HG03139 (cell line): ENCODE measurements at regions not wholly inside any gene's neighbourhood (a gene's known extent, or its start where the extent isn't known, plus 50 kb on each side); places are given as distances from the start of the nearest gene placed in this dataset.

Experiments used
- ATAC-seq: cut with Tn5 transposase; IDR thresholded peaks from one replicate; pipeline ENCODE4 v1.9.1; 2021; ENCODE audit not compliant: unreplicated experiment

- ATAC-seq = no peak
These were observed 288.1 kb downstream of the GADD45G start for GRCh38 chr9:89892920-89893319.

- ATAC-seq = no peak
These were observed 289.1 kb downstream of the GADD45G start for GRCh38 chr9:89893886-89894285.

- no peak for ATAC-seq
These were observed 292.1 kb downstream of the GADD45G start for GRCh38 chr9:89896806-89897340.

GRCh38 chr9:89899573-89899972, 294.8 kb downstream of the GADD45G start:
- ATAC-seq = no peak

GRCh38 chr9:89901920-89902319, 297.1 kb downstream of the GADD45G start:
- no peak for ATAC-seq

- ATAC-seq = no peak
These were observed 297.8 kb downstream of the GADD45G start for GRCh38 chr9:89902450-89903140.

- ATAC-seq = no peak
These were observed 298.3 kb downstream of the GADD45G start for GRCh38 chr9:89903141-89903475.

GRCh38 chr9:89905606-89906338, 301.0 kb downstream of the GADD45G start:
- no peak for ATAC-seq

GRCh38 chr9:89911721-89912604, 307.2 kb downstream of the GADD45G start:
- ATAC-seq = no peak

- ATAC-seq = no peak
These were observed 307.8 kb downstream of the GADD45G start for GRCh38 chr9:89912605-89912953.

GRCh38 chr9:89915187-89915586, 310.4 kb downstream of the GADD45G start:
- ATAC-seq = no peak

- ATAC-seq = no peak
These were observed 311.3 kb downstream of the GADD45G start for GRCh38 chr9:89916001-89916597.

- no peak for ATAC-seq
These were observed 313.0 kb downstream of the GADD45G start for GRCh38 chr9:89917861-89918260.

- no peak for ATAC-seq
These were observed 314.4 kb downstream of the GADD45G start for GRCh38 chr9:89919171-89919681.

GRCh38 chr9:89920131-89920530, 315.3 kb downstream of the GADD45G start:
- no peak for ATAC-seq

GRCh38 chr9:89920951-89921350, 316.1 kb downstream of the GADD45G start:
- no peak for ATAC-seq

- ATAC-seq = no peak
These were observed 317.3 kb downstream of the GADD45G start for GRCh38 chr9:89922099-89922498.

GRCh38 chr9:89923174-89923573, 318.4 kb downstream of the GADD45G start:
- no peak for ATAC-seq

GRCh38 chr9:89923961-89924504, 319.2 kb downstream of the GADD45G start:
- no peak for ATAC-seq

GRCh38 chr9:89924611-89925010, 319.8 kb downstream of the GADD45G start:
- ATAC-seq = no peak

- ATAC-seq = no peak
These were observed 321.4 kb downstream of the GADD45G start for GRCh38 chr9:89926167-89926566.
